Activated CD4-positive, alpha-beta T cell treated with anti-CD3 and anti-CD28 coated beads, Interleukin-2, amount 50 U/mL, for 48 hours (primary cell): ENCODE measurements at regions not wholly inside any gene's neighbourhood (a gene's known extent, or its start where the extent isn't known, plus 50 kb on each side); places are given as distances from the start of the nearest gene placed in this dataset.

ENCODE experiments used
- DNase-seq, 2 experiments: peaks; one replicate each; pipeline ENCODE4 v3.0.0-alpha.2; 2020

GRCh38 chr1:234746798-234747196 is 136.8 kb upstream of the IRF2BP2 start:
- DNase-seq: no peak

GRCh38 chr1:234745844-234746797 is 136.1 kb upstream of the IRF2BP2 start:
- DNase-seq: no peak

- DNase-seq: no peak
Observed at GRCh38 chr1:234745276-234745675, 135.3 kb upstream of the IRF2BP2 start.

GRCh38 chr1:234743791-234744611 is 134.0 kb upstream of the IRF2BP2 start:
- DNase-seq: no peak

GRCh38 chr1:234742622-234743021 is 132.6 kb upstream of the IRF2BP2 start:
- no peak for DNase-seq

GRCh38 chr1:234737967-234738314 is 128.0 kb upstream of the IRF2BP2 start:
- DNase-seq: no peak

GRCh38 chr1:234735916-234736315 is 125.9 kb upstream of the IRF2BP2 start:
- DNase-seq: no peak

- DNase-seq: no peak
Observed at GRCh38 chr1:234735476-234735875, 125.5 kb upstream of the IRF2BP2 start.

GRCh38 chr1:234734869-234735268 is 124.9 kb upstream of the IRF2BP2 start:
- no peak for DNase-seq

- DNase-seq: no peak
Observed at GRCh38 chr1:234734412-234734835, 124.4 kb upstream of the IRF2BP2 start.

- DNase-seq: no peak
Observed at GRCh38 chr1:234733427-234733826, 123.4 kb upstream of the IRF2BP2 start.

GRCh38 chr1:234732671-234733390 is 122.9 kb upstream of the IRF2BP2 start:
- DNase-seq: no peak

GRCh38 chr1:234732260-234732659 is 122.3 kb upstream of the IRF2BP2 start:
- DNase-seq: no peak

GRCh38 chr1:234731569-234732085 is 121.6 kb upstream of the IRF2BP2 start:
- DNase-seq: peak; percentile 26 to 55

- peak; percentile 39 to 57 for DNase-seq
Observed at GRCh38 chr1:234730770-234731568, 121.0 kb upstream of the IRF2BP2 start.

GRCh38 chr1:234730475-234730769 is 120.4 kb upstream of the IRF2BP2 start:
- DNase-seq: no peak

GRCh38 chr1:234729561-234730474 is 119.8 kb upstream of the IRF2BP2 start:
- no peak for DNase-seq

GRCh38 chr1:234728740-234729139 is 118.8 kb upstream of the IRF2BP2 start:
- DNase-seq: no peak

- DNase-seq: no peak
Observed at GRCh38 chr1:234727018-234727940, 117.3 kb upstream of the IRF2BP2 start.

- DNase-seq: no peak
Observed at GRCh38 chr1:234726359-234726943, 116.5 kb upstream of the IRF2BP2 start.
